IMR-90 (cell line): ENCODE measurements at regions not wholly inside any gene's neighbourhood (a gene's known extent, or its start where the extent isn't known, plus 50 kb on each side); places are given as distances from the start of the nearest gene placed in this dataset.

Experiments
- ATAC-seq: fragments of 200-7000 bp; cut with Tn5 transposase; 2 replicates; pipeline ENCODE4 v1.9.1; 2020; ENCODE audit warnings: low read depth, mild to moderate bottlenecking, moderate library complexity
- BruUV-seq: library from RNA; stranded (reverse); fragments of 400-500 nt; replicated peaks from 2 replicates; lab custom pipeline; 2021; lab: Mats Ljungman, UMichigan
- CTCF ChIA-PET: fragments of 300-600 bp; formaldehyde crosslinking; extraction: SDS; loops from one replicate; lab custom pipeline; 2021; ENCODE audit warnings: antibody characterized with exemption; lab: Yijun Ruan, JAX
- POLR2A ChIA-PET: fragments of 300-600 bp; sonication (Branson Sonifier 250); formaldehyde crosslinking; loops from one replicate; lab custom pipeline; 2022; ENCODE audit warnings: antibody characterized with exemption; ENCODE audit not compliant: unreplicated experiment; lab: Charles Lee
- DNase-seq: peaks from one replicate; pipeline ENCODE4 v3.0.0; 2013
- H2AFZ ChIP-seq: replicated peaks from 2 replicates; pipeline ENCODE3; 2013; ENCODE audit warnings: low read length, mild to moderate bottlenecking; ENCODE audit not compliant: poor library complexity
- H2AK5ac ChIP-seq: 2 replicates; pipeline ENCODE4 v1.6.1; 2013; ENCODE audit warnings: low read depth, low read length, inconsistent platforms
- H2AK9ac ChIP-seq: replicated peaks from 2 replicates; pipeline ENCODE3; 2013; ENCODE audit warnings: mild to moderate bottlenecking, low read depth, low read length, moderate library complexity; ENCODE audit not compliant: poor library complexity
- H2BK120ac ChIP-seq: 2 replicates; pipeline ENCODE4 v1.6.1; 2013; ENCODE audit warnings: low read depth, low read length, inconsistent platforms
- H2BK15ac ChIP-seq: 3 replicates; pipeline ENCODE4 v1.6.1; 2013; ENCODE audit warnings: low read depth, low read length, inconsistent platforms
- H2BK20ac ChIP-seq: 2 replicates; pipeline ENCODE4 v1.6.1; 2013; ENCODE audit warnings: low read depth, mild to moderate bottlenecking, inconsistent platforms, low read length, moderate library complexity
- H2BK5ac ChIP-seq: 2 replicates; pipeline ENCODE4 v1.6.1; 2013; ENCODE audit warnings: mild to moderate bottlenecking, low read depth, low read length, inconsistent platforms; ENCODE audit not compliant: poor library complexity, severe bottlenecking
- H3K14ac ChIP-seq: replicated peaks from 2 replicates; pipeline ENCODE4 v1.6.1; 2013; ENCODE audit warnings: low read depth, low read length, inconsistent platforms
- H3K18ac ChIP-seq: 2 replicates; pipeline ENCODE4 v1.6.1; 2013; ENCODE audit warnings: low read depth, low read length, control low read depth
- H3K23ac ChIP-seq: 2 replicates; pipeline ENCODE4 v1.6.1; 2013; ENCODE audit warnings: low read depth, low read length, inconsistent platforms
- H3K27ac ChIP-seq: 2 replicates; pipeline ENCODE4 v1.5.1; 2013; ENCODE audit warnings: mild to moderate bottlenecking, control low read depth, low read length; ENCODE audit not compliant: insufficient read depth
- H3K27me3 ChIP-seq: 2 replicates; pipeline ENCODE4 v1.6.1; 2013; ENCODE audit warnings: low read length; ENCODE audit not compliant: control insufficient read depth, insufficient read depth
- H3K36me3 ChIP-seq: 2 replicates; pipeline ENCODE4 v1.6.1; 2013; ENCODE audit warnings: low read length, mixed read lengths; ENCODE audit not compliant: control insufficient read depth, insufficient read depth
- H3K4ac ChIP-seq: 2 replicates; pipeline ENCODE4 v1.6.1; 2013; ENCODE audit warnings: low read depth, low read length, inconsistent platforms
- H3K4me1 ChIP-seq: 2 replicates; pipeline ENCODE4 v1.6.1; 2013; ENCODE audit warnings: low read length, mixed read lengths; ENCODE audit not compliant: control insufficient read depth, insufficient read depth
- H3K4me2 ChIP-seq: 2 replicates; pipeline ENCODE4 v1.6.1; 2013; ENCODE audit warnings: low read depth, mild to moderate bottlenecking, control low read depth, low read length, moderate library complexity
- H3K4me3 ChIP-seq: 2 replicates; pipeline ENCODE4 v1.5.1; 2013; ENCODE audit warnings: low read depth, mild to moderate bottlenecking, control low read depth, low read length, moderate library complexity; ENCODE audit not compliant: insufficient read depth
- H3K56ac ChIP-seq: 2 replicates; pipeline ENCODE4 v1.6.1; 2013; ENCODE audit warnings: low read length, inconsistent platforms; ENCODE audit not compliant: insufficient read depth; ENCODE audit errors: extremely low read depth
- H3K79me1 ChIP-seq, 2 experiments: 2 replicates each; pipeline ENCODE4 v1.6.1; 2013; ENCODE audit warnings: low read length in 2 of 2, inconsistent platforms in 1 of 2, low read depth in 1 of 2
- H3K9ac ChIP-seq: 2 replicates; pipeline ENCODE4 v1.6.1; 2013; ENCODE audit warnings: low read depth, low read length, control low read depth
- H3K9me1 ChIP-seq: 2 replicates; pipeline ENCODE4 v1.6.1; 2013; ENCODE audit warnings: low read length, inconsistent platforms; ENCODE audit not compliant: insufficient read depth
- H3K9me3 ChIP-seq: 2 replicates; pipeline ENCODE4 v1.6.1; 2013; ENCODE audit warnings: low read length; ENCODE audit not compliant: control insufficient read depth, insufficient read depth
- H4K20me1 ChIP-seq: 2 replicates; pipeline ENCODE4 v1.6.1; 2013; ENCODE audit warnings: low read length, inconsistent platforms; ENCODE audit not compliant: insufficient read depth
- H4K5ac ChIP-seq: 2 replicates; pipeline ENCODE4 v1.6.1; 2013; ENCODE audit warnings: mild to moderate bottlenecking, low read depth, low read length, control low read depth
- H4K8ac ChIP-seq, 2 experiments: 2 replicates each; pipeline ENCODE4 v1.6.1; 2013; ENCODE audit warnings: low read depth in 2 of 2, low read length in 2 of 2, control low read depth in 1 of 2, inconsistent platforms in 1 of 2
- H4K91ac ChIP-seq: 2 replicates; pipeline ENCODE4 v1.6.1; 2013; ENCODE audit warnings: low read depth, low read length, inconsistent platforms; ENCODE audit not compliant: insufficient read depth
- BHLHE40 ChIP-seq: fragments of 150-350 bp; IDR thresholded peaks from 2 replicates; pipeline ENCODE4 v1.6.1; 2016; ENCODE audit warnings: mild to moderate bottlenecking, low read depth, low read length
- CEBPB ChIP-seq: IDR thresholded peaks from 2 replicates; pipeline ENCODE4 v1.6.1; 2012; ENCODE audit warnings: low read depth, low read length, improper control_type of control experiment
- CHD1 ChIP-seq: IDR thresholded peaks from 2 replicates; pipeline ENCODE4 v1.6.1; 2012; ENCODE audit warnings: low read depth, low read length, improper control_type of control experiment
- FOS ChIP-seq: fragments of 150-350 bp; IDR thresholded peaks from 2 replicates; pipeline ENCODE4 v1.6.1; 2016; ENCODE audit warnings: low read depth, low read length
- MAFK ChIP-seq: IDR thresholded peaks from 2 replicates; pipeline ENCODE4 v1.6.1; 2012; ENCODE audit warnings: low read depth, low read length, improper control_type of control experiment
- MAZ ChIP-seq: IDR thresholded peaks from 2 replicates; pipeline ENCODE4 v1.6.1; 2012; ENCODE audit warnings: low read depth, mild to moderate bottlenecking, low read length, improper control_type of control experiment, moderate library complexity, borderline replicate concordance
- MXI1 ChIP-seq: IDR thresholded peaks from 2 replicates; pipeline ENCODE4 v1.6.1; 2012; ENCODE audit warnings: low read depth, mild to moderate bottlenecking, low read length, moderate library complexity, borderline replicate concordance
- NFE2L2 ChIP-seq: fragments of 150-350 bp; IDR thresholded peaks from 2 replicates; pipeline ENCODE4 v1.6.1; 2016; ENCODE audit warnings: low read depth, mild to moderate bottlenecking, low read length
- POLR2A ChIP-seq: IDR thresholded peaks from 2 replicates; pipeline ENCODE4 v1.6.1; 2012; ENCODE audit warnings: mild to moderate bottlenecking, low read depth, low read length
- RAD21 ChIP-seq: IDR thresholded peaks from 2 replicates; pipeline ENCODE4 v1.6.1; 2012; ENCODE audit warnings: low read length, improper control_type of control experiment
- RCOR1 ChIP-seq: IDR thresholded peaks from 2 replicates; pipeline ENCODE4 v1.6.1; 2012; ENCODE audit warnings: mild to moderate bottlenecking, low read length, improper control_type of control experiment; ENCODE audit not compliant: insufficient replicate concordance
- RFX5 ChIP-seq: IDR thresholded peaks from 2 replicates; pipeline ENCODE4 v1.8.0; 2012; ENCODE audit warnings: low read depth, mild to moderate bottlenecking, low read length, moderate library complexity
- SMC3 ChIP-seq: fragments of 150-350 bp; IDR thresholded peaks from 2 replicates; pipeline ENCODE4 v1.6.1; 2016; ENCODE audit warnings: low read depth, mild to moderate bottlenecking, antibody characterized with exemption, low read length, moderate library complexity
- WGBS, 2 experiments: methylation state at CpG; one replicate each; pipeline versions ENCODE4 v1.1.5 to v1.1.7; 2013; ENCODE audit warnings: missing lambda C conversion rate in 2 of 2; ENCODE audit not compliant: insufficient read length in 1 of 2; ENCODE audit errors: extremely low coverage in 2 of 2; 5-methylcytosine and 5-hydroxymethylcytosine counted together
- dilution Hi-C: fragments of 300-500 bp; cut with HindIII; formaldehyde crosslinking; loops from one replicate; pipeline ENCODE4 v1.14.3; 2018; ENCODE audit warnings: low sequenced_read_pairs; ENCODE audit not compliant: unreplicated experiment
- in situ Hi-C: fragments of 300-500 bp; cut with MboI; formaldehyde crosslinking; loops from 3 replicates; pipeline ENCODE4 v1.14.3; 2019; ENCODE audit warnings: low sequenced_read_pairs, inconsistent platforms, mixed read lengths
- intact Hi-C: fragments of 100-400 bp; cut with micrococcal nuclease; formaldehyde crosslinking; loops from 2 replicates; pipeline ENCODE4 v1.10.0; 2022
- TF ChIP-seq, protein P1 (sequence below): conservative IDR thresholded peaks from 2 replicates; pipeline ENCODE4 v1.5.1; 2012; ENCODE audit warnings: mild to moderate bottlenecking, low read depth, low read length, improper control_type of control experiment
- TF ChIP-seq, protein P2 (sequence below): fragments of 150-350 bp; IDR thresholded peaks from 2 replicates; pipeline ENCODE4 v1.6.1; 2017; ENCODE audit warnings: mild to moderate bottlenecking, antibody characterized with exemption, low read length, low read depth
- TF ChIP-seq, protein P3 (sequence below): fragments of 150-350 bp; IDR thresholded peaks from 2 replicates; pipeline ENCODE4 v1.6.1; 2016; ENCODE audit warnings: low read depth, mild to moderate bottlenecking, low read length, moderate library complexity, borderline replicate concordance

DNA sequence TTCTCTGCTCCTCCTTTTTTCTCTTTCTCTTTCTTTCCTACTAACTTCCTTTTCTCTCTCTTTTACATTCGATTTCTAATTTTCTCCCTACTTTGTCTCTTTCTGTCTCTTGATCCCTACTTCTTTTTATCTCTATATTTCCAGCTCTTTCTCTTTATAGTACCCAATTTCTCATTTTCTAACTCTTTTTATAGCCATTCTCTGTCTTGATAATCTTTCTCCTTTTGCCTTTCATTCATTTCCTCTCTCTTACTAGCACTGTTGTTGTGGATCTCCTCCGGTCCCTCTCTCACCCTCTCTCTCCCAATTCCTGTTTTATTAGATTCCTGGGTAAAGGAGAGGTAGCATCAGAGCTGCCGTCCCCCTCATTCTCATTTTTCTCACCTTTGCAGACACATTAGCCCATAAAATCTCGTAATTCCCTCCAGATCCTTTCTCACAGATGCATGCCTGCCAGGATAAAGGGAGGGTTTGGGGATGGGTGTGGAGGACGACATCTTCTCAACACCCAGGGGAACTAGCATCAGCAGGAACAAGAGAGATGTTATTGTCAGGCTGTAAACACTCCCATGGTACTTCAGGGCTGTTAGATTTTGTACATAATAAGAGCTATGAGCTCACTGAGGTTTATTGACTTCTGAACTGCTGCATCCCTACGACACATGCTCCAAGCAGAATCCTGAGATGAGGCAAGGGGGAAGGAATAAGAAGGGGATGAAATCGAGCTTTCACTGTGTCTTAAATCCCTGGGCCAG lies 159.0 kb upstream of the GALNT2 start:
- no peak overlapping the region for H4K5ac ChIP-seq
- no peak overlapping the region for H3K23ac ChIP-seq
- dilution Hi-C loops (no loop called here), intact Hi-C loops (no loop called here), in situ Hi-C loops (no loop called here)
- H3K56ac ChIP-seq, result no peak overlapping the region
- H4K8ac ChIP-seq, result no peak overlapping the region
- H3K27ac ChIP-seq, result no peak overlapping the region
- H3K4me1 ChIP-seq, result no peaks in the 10 kb centered on the region
- H2AFZ ChIP-seq, result no peak overlapping the region
- ATAC-seq (no peak), DNase-seq (no peak)
- POLR2A ChIA-PET, result no interaction called here
- no peaks in the 10 kb centered on the region for H3K9me1 ChIP-seq
- no peak overlapping the region for H3K4me3 ChIP-seq
- H3K36me3 ChIP-seq, result no peaks in the 10 kb centered on the region
- H3K4me2 ChIP-seq, result no peak overlapping the region
- no peaks in the 10 kb centered on the region for H3K9me3 ChIP-seq
- no peak overlapping the region for H2BK15ac ChIP-seq
- no TSS peak for BruUV-seq
- H3K18ac ChIP-seq, result no peak overlapping the region
- no peaks in the 10 kb centered on the region for H3K79me1 ChIP-seq
- no peaks in the 10 kb centered on the region; the same call in 1 of the 2 replicates for H3K27me3 ChIP-seq
- TF ChIP-seq MXI1, result no peak
- no peak for TF ChIP-seq BHLHE40
- no peak for TF ChIP-seq RFX5
- TF ChIP-seq MAFK, result no peak
- TF ChIP-seq, protein P1, sequence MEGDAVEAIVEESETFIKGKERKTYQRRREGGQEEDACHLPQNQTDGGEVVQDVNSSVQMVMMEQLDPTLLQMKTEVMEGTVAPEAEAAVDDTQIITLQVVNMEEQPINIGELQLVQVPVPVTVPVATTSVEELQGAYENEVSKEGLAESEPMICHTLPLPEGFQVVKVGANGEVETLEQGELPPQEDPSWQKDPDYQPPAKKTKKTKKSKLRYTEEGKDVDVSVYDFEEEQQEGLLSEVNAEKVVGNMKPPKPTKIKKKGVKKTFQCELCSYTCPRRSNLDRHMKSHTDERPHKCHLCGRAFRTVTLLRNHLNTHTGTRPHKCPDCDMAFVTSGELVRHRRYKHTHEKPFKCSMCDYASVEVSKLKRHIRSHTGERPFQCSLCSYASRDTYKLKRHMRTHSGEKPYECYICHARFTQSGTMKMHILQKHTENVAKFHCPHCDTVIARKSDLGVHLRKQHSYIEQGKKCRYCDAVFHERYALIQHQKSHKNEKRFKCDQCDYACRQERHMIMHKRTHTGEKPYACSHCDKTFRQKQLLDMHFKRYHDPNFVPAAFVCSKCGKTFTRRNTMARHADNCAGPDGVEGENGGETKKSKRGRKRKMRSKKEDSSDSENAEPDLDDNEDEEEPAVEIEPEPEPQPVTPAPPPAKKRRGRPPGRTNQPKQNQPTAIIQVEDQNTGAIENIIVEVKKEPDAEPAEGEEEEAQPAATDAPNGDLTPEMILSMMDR, result no peak
- no peak for TF ChIP-seq RAD21
- TF ChIP-seq, protein P2, sequence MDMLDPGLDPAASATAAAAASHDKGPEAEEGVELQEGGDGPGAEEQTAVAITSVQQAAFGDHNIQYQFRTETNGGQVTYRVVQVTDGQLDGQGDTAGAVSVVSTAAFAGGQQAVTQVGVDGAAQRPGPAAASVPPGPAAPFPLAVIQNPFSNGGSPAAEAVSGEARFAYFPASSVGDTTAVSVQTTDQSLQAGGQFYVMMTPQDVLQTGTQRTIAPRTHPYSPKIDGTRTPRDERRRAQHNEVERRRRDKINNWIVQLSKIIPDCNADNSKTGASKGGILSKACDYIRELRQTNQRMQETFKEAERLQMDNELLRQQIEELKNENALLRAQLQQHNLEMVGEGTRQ, result no peak
- TF ChIP-seq CEBPB, result no peak
- TF ChIP-seq NFE2L2, result no peak
- TF ChIP-seq, protein P3, sequence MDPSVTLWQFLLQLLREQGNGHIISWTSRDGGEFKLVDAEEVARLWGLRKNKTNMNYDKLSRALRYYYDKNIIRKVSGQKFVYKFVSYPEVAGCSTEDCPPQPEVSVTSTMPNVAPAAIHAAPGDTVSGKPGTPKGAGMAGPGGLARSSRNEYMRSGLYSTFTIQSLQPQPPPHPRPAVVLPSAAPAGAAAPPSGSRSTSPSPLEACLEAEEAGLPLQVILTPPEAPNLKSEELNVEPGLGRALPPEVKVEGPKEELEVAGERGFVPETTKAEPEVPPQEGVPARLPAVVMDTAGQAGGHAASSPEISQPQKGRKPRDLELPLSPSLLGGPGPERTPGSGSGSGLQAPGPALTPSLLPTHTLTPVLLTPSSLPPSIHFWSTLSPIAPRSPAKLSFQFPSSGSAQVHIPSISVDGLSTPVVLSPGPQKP, result no peak
- no peak for TF ChIP-seq POLR2A
- no peak for TF ChIP-seq CHD1
- TF ChIP-seq SMC3, result no peak
- TF ChIP-seq RCOR1, result no peak
- TF ChIP-seq FOS, result no peak
- no peak for TF ChIP-seq MAZ
- no peak overlapping the region for H3K14ac ChIP-seq
- H3K4ac ChIP-seq, result no peak overlapping the region
- no peak overlapping the region for H2BK120ac ChIP-seq
- no peak overlapping the region for H2BK5ac ChIP-seq
- no peak overlapping the region for H2AK5ac ChIP-seq
- no peaks in the 10 kb centered on the region for H4K20me1 ChIP-seq
- no peak overlapping the region for H2AK9ac ChIP-seq
- H3K9ac ChIP-seq, result no peak overlapping the region
- no peak overlapping the region for H4K91ac ChIP-seq
- CTCF ChIA-PET, result interaction anchor here (1.1 kb wide), 1 partner anchor 10 kb away, joined by 3 read pairs; no protein-coding TSS in a partner anchor
- no peak overlapping the region for H2BK20ac ChIP-seq
- WGBS, 2 experiments, result 36 to 100% methylated on average over 1 of the region's 7 CpGs
